HuH-7 (cell line): ENCODE measurements at regions not wholly inside any gene's neighbourhood (a gene's known extent, or its start where the extent isn't known, plus 50 kb on each side); places are given as distances from the start of the nearest gene placed in this dataset.

Experiments used
- DNase-seq: peaks from one replicate; pipeline ENCODE4 v3.0.0; 2011; ENCODE audit warnings: low spot score

DNA sequence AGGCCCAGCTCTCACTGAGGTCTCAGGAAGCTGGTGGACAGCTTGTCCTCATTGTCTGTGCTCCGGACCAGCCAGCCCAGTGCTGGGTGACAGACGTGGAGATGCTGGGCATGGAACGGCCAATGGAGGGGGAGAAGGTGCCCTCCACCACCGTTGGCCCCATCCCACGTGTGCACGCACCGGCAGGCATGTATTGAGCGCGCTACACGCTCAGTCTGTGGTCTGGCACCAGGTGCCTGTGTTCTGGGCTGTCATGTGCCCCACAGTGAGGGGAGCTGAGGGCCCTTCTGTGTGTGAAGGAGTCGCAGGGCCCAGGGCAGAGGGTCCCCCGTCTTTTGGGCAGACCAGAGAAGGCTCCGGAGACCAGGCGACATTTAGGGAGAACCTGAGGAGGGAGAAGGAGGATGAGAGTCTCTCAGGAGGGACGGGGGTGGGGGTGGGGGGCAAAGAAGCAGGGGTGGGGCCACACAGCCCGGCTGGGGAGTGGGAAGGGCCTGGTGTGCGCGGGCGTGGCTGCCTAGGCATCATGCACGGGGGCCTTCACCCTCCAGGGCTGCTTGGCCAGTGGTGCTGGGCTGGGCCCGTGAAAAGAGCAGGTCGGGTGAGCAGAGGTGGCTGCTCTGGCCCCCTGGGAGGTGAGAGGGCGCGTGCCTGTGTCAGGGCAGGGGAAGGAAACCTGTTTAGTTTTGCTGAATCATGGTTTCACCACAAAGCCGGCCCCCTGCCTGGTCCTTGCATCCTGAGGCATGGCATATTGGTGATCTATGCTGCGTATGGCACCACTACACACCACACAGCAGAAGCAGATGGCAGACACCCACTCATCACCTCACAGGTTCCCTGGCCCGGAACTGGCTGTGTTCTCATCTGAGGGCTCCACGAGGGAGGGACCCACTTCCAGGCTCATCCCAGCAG is 86.7 kb upstream of the TTC34 start:
- DNase-seq, result no peak

DNA sequence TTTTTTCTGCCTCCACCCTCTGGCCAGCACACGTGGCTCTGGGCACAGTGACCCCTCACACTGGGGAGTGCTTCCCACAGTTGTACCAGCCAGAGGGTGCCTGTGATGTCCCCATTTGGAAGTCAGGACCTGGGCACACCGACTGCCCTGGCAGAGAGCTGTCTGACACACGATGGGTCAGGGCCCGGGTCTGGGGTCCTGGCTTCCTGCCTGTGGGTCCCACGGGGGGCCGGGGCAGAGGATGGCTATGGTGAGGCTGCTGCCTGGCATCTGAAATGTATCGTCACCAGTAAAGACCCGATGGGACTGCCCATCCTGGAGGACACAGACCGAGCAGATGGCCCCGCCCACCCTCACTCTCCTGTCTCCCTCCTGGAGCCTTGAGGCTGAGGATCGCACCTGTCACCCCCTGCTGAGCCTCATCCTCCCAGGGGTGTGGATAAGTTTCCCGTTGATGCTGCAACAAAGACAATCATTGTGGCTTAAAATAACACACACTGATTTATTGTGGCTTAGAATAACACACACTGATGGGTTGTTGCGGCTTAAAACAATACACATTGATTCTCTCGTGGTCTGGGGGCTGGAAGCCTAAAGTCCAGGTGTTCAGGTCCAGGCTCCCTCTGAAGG is 88.8 kb upstream of the TTC34 start:
- DNase-seq, result no peak

DNA sequence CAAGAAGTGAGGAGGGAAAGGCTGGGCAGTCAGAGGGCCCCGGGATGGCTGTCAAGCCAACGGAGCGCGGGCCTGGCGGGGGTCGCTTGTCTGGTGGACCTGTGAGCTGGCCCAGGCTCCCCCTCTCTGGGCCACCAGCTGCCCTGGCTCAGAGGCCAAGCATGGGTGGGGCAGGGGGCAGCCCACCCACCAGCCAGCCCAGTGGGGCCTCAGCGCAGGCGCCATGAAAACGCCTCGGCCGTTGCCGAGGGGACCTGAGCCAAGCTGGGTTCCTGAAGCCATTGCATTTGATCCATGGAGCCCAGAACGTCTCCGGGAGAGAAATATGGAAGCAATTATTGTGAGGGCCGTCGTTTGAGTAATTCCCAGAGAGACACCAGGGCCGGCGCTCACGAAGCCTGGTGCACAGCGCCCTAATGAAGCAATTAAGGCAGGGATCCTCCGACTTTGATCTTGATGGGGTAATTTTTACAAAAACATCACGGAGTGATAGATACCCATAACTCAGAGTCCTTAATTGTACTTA is 90.5 kb upstream of the TTC34 start:
- no peak for DNase-seq

DNA sequence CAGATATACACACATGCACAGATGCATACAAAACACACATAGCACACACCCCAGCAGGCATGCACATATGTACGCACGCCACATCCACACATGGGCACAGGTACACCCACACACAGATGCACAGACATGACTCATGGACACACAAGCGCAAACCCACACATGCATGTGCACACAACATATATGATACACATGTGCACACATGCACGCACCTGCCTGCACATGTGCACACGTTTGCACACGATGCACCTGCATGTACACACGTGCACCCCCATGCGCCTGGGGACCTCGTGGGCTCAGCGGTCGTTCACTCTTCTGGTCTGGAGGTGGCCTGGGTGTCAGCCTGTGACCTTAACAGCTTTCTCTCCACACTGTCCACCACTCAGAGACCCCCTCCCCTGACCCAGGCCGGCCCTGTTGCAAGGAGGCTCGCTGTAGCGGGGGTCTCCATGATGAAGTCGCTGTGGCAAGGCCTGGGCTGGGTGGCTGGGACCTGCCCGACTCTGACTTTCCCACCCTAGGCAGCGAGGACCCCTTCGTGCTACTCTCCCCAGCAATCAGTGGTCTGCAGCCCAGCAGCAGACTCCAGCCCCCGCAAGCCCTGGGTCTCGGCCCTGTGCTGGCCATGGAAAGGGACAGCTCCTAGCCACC is 92.1 kb upstream of the TTC34 start:
- DNase-seq, result no peak

DNA sequence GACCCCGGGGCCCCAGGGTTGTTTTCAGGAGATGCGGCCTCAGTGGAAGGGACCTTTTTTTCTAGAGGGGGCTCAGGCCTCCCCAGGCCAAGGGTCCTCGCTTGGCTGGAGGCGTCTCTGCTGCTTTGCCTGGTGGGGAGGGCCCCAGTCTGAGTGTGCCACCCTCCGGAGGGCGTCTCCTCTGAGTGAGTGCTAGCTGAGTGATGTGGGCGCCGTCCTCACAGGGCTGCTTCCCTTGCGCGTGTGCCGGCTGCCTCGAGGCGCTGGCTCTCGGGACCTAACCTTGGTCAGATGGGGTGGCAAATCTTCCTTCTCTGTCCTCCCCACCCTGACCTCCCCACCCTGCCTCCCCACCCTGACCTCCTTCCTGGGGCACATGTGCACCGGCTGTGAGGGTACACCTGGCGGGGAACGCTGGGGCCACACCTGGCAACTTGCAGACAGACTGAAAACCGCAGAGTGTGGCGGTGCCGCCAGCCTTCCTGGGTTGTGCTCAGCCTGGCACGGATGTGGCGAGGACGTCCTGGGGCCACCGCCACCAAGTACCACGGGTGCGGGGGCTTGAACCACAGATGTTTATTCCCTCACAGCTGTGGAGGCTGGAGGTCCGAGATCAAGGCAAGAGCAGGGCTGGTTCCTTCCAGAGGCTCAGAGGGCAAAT is 93.0 kb upstream of the TTC34 start:
- DNase-seq, result no peak

DNA sequence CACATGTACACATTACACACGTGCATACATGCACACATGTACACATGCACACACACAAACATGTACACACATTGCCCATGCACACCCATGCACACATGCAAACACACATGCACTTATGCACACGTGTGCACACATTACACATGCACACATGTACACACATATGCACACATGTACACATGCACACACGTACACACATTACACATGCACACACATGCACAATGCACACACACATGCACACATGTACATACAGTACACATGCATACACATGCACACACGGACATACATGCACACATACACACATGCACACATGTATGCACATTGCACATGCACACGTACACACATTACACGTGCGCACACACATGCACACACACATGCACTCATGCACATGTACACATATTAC is 95.3 kb upstream of the TTC34 start:
- DNase-seq, result no peak

DNA sequence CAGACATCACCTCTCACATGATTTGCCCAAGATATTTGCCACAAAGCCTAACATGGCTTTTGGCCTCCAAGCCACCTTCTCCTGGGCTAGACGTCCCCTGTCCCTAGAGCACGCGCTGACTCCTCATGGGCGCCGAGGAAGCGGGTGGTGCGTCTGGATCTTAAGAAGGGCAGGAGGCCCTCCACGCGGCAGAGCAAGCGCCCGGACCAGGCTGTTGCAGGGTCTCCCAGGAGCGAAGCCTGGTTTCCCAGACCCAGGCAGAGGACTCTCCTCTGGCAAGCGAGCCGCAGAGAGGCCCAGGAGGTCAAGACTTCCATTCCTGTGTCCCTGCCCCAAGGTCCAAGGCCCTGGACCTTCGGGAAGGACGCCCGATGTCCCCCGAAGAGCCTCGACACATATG is 101.7 kb upstream of the TTC34 start:
- DNase-seq, result no peak

DNA sequence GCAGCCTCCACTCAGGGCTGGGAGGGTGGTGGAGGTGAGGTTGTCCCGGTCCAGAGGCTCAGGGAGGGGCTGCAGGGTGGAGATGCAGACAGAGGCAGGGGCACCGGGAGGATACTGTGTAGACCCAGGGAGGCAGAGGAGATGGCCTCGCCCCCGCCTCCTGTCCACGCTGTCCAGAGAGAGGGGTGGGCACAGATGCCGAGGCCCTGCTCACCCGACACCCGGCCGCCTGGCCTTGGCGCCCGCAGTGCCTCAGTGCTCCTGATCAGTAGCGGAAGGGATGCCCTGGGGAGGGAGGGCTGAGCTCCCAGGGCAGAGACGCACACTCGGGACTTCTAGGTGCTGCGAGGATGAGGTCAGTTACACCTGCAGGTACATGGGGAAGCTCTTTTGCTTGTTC is 102.7 kb upstream of the TTC34 start:
- DNase-seq, result no peak

DNA sequence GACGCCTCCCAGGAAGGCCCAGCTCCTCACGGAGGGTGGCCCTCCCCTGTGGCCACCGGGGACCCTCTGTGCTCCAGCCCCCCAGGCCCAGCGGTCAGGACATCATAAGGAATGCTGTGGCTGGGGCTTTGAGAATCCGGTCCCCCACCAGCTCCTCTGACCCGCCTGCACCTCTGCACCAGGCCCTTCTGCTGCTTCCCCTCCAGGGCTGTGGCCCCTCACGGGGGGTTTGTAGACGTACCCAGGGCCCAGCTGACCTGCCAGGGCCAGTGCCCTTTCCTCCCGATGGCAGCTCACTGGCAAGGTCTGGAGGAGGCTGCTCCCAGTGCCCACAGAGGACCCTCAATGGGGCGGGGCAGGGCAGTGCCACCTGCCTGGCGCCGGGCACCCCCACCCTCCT is 103.9 kb upstream of the TTC34 start:
- DNase-seq, result no peak

DNA sequence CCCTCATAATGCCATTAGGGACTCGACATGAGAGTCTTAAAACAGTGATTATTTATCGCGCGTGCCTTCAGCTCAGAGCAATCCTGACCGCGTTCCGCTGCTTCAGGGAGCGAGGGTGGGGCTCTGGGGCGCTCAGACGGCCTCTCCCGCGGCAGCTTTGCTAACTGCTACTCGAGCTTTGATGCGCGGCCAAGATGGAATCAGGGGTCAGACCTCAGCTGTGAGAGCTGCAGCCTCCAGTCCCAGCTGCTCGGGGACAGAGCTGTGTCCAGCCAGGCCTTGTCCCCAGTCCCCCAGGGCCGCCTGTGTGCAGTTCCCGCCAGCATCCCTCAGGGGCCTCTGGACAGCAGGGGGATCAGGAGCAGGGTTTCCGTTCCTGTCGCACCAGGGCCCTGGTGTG is 104.6 kb upstream of the TTC34 start:
- no peak for DNase-seq

DNA sequence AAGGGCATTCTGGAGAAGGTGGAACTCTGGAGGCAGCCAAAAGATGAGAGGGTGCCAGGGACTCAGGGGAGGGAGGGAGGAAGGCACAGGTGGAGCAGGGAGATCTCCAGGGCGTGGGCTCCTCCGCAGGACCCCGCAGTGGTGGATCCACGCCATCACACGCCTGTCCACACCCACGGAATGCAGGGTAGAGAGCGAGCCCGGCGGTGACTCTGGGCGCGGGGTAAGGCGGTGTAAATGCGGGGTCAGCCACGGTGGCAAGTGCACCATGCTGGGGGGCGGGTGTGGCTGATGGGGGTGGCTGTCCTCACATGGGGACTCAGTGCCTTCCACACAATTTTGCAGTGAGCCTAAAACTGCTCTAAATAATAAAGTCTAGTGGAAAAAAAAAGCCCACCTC is 105.1 kb upstream of the TTC34 start:
- no peak for DNase-seq

DNA sequence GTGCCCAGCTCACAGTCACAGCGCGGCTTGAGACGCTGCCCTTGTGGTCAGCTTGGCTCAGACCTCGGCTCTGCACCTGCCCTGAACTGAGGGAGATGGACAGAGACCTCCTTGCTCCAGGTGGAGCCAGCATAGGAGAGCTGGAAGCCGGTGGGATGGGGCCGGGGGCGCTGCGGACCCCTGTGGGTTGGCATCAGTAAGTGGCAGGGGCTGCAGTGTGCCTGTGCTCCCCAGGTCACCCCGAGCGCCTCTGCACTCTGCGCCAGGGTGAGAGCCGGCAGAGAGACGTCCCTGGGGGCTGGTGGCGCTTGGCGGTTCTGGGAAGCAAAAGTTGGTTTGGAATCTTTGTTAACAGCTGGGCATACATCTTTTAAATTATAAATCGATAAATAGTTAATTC is 105.6 kb upstream of the TTC34 start:
- no peak for DNase-seq

DNA sequence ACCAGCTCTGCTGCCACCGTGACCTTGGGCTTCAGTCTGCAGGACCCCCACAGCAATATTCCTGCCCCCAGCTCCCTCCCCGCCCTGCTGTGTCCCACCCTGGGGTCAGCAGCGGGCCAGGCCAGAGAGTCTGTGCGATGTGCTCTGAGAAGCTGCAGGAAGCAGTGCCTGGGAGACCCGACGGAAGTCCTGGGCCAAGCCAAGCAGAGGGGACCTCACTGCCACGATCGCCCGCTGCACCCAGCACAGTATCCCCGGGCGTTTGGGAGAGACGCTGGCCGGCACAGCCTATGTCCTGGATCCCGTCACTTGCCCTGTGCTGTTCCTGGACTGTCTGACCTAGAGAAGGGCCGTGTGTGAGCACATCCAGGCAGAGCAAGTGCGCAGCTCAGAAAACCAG is 106.6 kb upstream of the TTC34 start:
- DNase-seq, result no peak

DNA sequence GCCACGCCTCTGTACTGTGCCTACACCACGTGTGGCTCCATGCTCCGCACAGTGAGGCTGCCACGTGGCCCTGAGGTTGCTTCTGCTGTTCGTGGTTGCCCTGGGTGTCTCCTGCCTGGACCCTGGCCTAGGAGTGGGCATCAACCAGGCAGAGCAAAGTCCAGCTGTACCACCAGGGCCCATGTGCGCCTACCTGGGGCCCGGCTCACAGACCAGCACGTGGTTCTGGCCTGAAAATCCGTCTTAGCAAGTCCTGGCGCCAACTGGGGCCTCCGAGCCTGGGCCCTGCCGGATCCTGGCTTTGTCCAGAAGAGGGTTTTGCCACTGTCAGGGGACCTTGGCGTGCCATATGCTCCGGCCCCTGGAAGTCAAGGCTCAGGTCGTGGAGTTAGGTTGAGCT is 107.1 kb upstream of the TTC34 start:
- DNase-seq, result no peak

DNA sequence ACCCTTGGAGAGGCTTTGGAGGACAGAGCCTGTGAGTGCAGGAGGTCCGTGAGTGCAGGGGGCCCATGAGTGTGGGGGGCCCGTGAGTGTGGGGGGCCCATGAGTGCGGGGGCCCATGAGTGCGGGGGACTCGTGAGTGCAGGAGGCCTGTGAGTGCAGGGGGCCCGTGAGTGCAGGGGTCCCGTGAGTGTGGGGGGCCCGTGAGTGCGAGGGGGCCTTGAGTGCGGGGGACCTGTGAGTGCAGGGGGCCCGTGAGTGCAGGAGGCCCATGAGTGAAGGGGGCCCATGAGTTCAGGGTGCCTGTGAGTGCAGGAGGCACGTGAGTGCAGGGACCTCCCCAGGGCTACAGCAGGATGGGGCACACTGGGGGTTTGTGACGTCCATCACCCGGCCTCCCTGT is 108.3 kb upstream of the TTC34 start:
- DNase-seq, result no peak

DNA sequence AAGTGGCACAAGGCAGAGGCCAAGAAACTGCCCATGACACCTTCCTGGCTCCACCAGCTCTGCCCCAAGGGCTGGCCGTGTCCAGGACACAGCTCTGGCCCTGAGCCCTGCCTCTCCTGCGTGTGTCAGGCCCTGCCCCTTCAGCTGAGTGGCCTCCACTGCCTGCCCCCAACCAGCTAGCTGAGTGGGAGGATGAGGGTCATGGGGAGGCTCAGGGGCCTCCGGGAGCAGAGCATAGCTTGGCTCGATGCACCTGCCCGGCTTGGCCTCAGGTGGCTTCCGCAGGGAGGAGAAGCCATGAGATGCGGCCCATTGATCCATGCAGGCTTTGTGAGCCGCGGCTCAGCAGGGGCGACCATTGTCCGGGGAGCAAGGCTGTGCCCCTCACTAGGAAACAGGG is 108.7 kb upstream of the TTC34 start:
- no peak for DNase-seq

DNA sequence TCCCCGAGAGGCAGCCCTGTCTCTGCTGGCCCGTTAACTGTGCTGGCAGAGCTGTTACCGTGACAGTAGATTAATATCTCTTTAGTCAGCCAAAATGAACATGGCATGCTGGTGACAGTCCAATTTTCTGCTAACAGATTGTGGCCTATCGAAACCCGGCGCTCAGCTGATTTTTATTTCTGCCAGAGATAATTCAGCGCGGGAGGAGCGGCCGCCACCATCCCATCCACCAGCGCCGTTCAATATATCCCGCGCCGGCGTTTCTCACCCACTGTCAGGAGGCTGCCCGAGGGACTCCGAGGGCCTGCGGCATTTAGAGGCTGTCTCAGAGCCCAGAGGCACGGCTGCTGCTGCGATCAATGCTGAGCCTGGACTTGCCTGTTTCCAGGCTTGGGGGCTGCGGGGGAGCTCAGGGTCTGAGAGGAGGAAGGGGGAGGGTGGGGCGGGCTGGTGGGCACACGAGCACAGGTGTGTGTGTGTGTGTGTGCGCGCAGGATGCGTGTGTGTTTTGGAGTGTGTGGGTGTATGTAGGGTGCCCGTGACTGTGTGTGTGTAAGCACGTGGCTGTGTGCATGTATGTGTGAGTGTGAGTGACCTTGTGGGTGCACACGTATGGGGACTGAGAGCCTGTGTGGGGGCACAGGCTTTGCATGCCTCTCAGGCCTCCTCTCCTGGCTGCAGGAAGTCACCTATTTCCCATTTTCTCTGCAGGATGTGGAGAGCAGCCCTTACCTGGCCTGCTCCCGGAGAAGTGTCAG is 109.7 kb upstream of the ACTRT2 start:
- no peak for DNase-seq

DNA sequence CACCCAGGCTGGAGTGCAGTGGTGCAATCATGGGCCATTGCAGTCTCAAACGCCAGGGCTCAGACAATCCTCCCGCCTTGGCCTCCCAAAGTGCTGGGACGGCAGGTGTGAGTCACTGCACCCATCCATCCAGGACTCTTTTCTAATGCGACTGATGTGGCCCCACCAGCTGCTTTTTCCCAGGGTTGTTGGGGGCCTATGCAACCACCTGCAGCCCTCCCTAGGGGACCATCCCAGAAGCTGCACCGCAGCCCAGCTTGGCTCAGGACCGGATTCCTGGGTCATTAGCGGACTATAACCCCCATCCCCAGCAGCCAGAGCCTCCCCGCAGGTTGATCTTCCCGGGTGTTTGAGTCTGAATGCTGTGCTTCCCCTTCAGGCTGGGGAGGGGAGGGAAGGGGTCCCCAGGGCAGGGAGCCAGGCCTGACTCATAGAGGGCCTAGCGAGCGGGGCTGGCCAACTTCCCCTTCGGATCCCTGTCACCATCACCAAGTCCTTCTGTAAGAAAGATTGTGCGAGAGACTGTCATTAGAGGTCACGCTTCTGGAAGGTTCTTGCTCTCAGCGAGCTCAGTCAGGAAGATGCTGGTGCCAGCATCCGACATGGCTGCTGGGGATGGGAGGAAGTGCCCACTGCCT is 108.7 kb upstream of the ACTRT2 start:
- DNase-seq, result no peak

DNA sequence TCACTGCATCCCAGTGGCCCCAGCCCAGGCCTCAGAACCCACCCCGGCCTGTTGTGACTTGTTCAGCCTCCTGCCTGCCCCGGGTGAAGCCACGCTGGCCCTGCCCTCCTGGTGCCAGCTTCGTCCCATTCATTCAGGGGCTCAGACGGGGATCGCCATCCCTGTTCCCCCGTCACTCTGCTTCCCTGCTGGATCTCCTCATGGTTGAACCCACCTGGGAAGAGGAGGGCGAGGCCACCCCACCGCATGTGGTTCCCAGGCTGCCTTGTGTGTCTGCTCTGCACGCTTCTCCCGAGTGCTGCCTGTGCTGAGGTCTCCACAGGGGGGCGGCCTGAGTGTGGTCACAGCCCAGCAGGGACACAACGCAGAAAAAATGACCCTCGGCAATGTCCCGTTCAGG is 108.2 kb upstream of the ACTRT2 start:
- DNase-seq, result no peak

DNA sequence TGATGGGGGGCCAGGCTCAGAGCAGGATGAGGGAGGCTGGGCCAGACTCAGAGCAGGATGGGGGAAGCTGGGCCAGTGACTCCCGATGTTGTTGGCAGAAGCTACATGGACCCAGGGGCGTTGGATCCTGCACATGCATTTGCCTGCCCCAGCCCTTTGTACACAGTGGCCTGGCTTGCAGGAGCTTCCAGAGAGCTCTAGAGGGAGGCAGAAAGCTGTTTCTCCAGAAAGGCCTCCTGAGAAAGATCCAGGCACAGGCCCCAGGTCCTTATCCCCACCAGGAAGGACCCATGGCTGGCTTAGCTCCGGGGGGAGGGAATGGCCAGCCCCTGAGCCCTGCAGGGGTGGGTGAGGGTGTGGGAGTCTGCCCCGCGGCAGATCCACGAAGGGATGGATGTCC is 106.6 kb upstream of the ACTRT2 start:
- no peak for DNase-seq

DNA sequence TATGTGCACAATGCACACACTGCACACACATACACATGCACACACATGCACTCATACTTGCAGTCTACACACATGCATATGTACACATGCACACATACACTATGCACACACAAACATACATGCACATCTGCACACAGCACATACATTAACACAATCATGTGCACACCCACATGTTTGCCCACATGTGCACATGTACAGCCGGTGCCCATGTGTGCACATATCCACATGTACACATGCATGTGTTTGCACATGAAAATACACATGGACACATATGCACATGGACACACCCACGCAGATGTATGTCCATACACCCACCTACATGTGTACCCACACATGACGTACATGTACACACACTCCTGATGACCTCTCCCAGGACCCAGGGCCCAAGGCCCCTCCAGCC is 105.1 kb upstream of the ACTRT2 start:
- no peak for DNase-seq
